HCT116 (cell line): ENCODE measurements at regions not wholly inside any gene's neighbourhood (a gene's known extent, or its start where the extent isn't known, plus 50 kb on each side); places are given as distances from the start of the nearest gene placed in this dataset.

ENCODE experiments used
- CTCF ChIP-seq, 3 experiments: fragments of 200-600 bp in 1 of 3; sonication (generic) in 1 of 3; IDR thresholded peaks in 2 of 3; conservative IDR thresholded peaks in 1 of 3; 2 replicates each; pipeline ENCODE4 v1.5.1; 2012 to 2017; ENCODE audit warnings: low read depth in 2 of 3, low read length in 2 of 3, antibody characterized with exemption in 1 of 3, borderline replicate concordance in 1 of 3, control low read depth in 1 of 3, mild to moderate bottlenecking in 1 of 3, mixed read lengths in 1 of 3, mixed run types in 1 of 3, moderate library complexity in 1 of 3; ENCODE audit not compliant: insufficient read depth in 1 of 3
- EZH2 ChIP-seq: fragments of 200-600 bp; sonication (generic); IDR thresholded peaks from 2 replicates; pipeline ENCODE4 v1.6.1; 2017; ENCODE audit warnings: antibody characterized with exemption, mixed run types
- EZH2phosphoT487 ChIP-seq: fragments of 200-600 bp; IDR thresholded peaks from 2 replicates; pipeline ENCODE4 v1.6.1; 2018; ENCODE audit warnings: antibody characterized with exemption, borderline replicate concordance
- MAX ChIP-seq: IDR thresholded peaks from 2 replicates; pipeline ENCODE4 v1.6.1; 2012
- POLR2A ChIP-seq: IDR thresholded peaks from 2 replicates; pipeline ENCODE4 v1.7.0; 2011; ENCODE audit warnings: borderline replicate concordance; ENCODE audit not compliant: insufficient read depth, insufficient read length; ENCODE audit errors: extremely low read depth
- SP1 ChIP-seq: IDR thresholded peaks from 2 replicates; pipeline ENCODE4 v1.6.1; 2012; ENCODE audit warnings: low read depth
- YY1 ChIP-seq: IDR thresholded peaks from 2 replicates; pipeline ENCODE4 v1.6.1; 2011; ENCODE audit warnings: low read length, low read depth, moderate library complexity, mild to moderate bottlenecking; ENCODE audit not compliant: insufficient replicate concordance; ENCODE audit errors: extremely low read depth

DNA sequence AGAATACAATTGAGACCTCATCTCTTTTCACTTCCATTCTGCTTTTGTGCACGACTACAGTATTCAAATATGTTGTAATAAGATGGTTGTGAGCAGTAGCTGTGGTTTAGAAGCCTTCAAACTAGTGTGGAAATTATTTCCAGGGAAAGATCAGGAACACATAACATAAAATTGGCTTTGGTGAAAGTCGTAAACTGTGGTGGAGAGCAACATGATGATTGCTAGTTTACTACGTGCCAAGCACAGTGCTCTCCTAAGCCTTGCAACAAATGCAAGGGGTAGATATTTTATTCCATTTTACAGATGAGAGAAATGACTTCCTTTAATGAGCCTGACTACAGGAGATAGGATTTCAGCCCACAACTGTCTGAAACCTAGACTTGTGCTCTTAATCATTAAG lies 172.4 kb upstream of the LMNTD1 start:
- TF ChIP-seq CTCF (IDR thresholded peaks at IDR 0.05 in 2 of 3, conservative IDR thresholded peaks at IDR 0.05 in 1 of 3; ENCODE audit: borderline replicate concordance in 1 of 3, insufficient read depth in 1 of 3, low read depth in 2 of 3, low read length in 2 of 3) = no peak
- TF ChIP-seq POLR2A = no peak
- TF ChIP-seq EZH2 = no peak
- no peak for TF ChIP-seq MAX
- no peak for TF ChIP-seq SP1
- TF ChIP-seq EZH2phosphoT487 = no peak
- no peak for TF ChIP-seq YY1
